Smooth muscle cell (in vitro differentiated cells): ENCODE measurements at regions not wholly inside any gene's neighbourhood (a gene's known extent, or its start where the extent isn't known, plus 50 kb on each side); places are given as distances from the start of the nearest gene placed in this dataset.
A peak's percentile ranks its signal among the peaks of the same experiment; 100 is the strongest.

ENCODE experiments used
- DNase-seq: peaks from one replicate; lab custom pipeline; 2025; ENCODE audit not compliant: unreplicated experiment; lab: John Stamatoyannopoulos, UW
- H2AFZ ChIP-seq: fragments of 200-600 bp; sonication (generic); 2 replicates; pipeline ENCODE4 v1.6.0; 2016; ENCODE audit warnings: antibody characterized with exemption, low read depth, mild to moderate bottlenecking
- H3F3A ChIP-seq: fragments of 200-600 bp; sonication (generic); 2 replicates; pipeline ENCODE4 v1.6.0; 2017; ENCODE audit warnings: antibody characterized with exemption, low read depth
- H3K27ac ChIP-seq: fragments of 200-600 bp; sonication (generic); 2 replicates; pipeline ENCODE4 v1.5.1; 2016; ENCODE audit warnings: low read depth, mild to moderate bottlenecking
- H3K27me3 ChIP-seq: fragments of 200-600 bp; sonication (generic); 2 replicates; pipeline ENCODE4 v1.6.1; 2016; ENCODE audit warnings: low read depth, mild to moderate bottlenecking
- H3K36me3 ChIP-seq: fragments of 200-600 bp; sonication (generic); 2 replicates; pipeline ENCODE4 v1.5.1; 2016; ENCODE audit warnings: low read depth
- H3K4me1 ChIP-seq: fragments of 200-600 bp; sonication (generic); 2 replicates; pipeline ENCODE4 v1.5.1; 2016; ENCODE audit warnings: low read depth
- H3K4me2 ChIP-seq: fragments of 200-600 bp; sonication (generic); 2 replicates; pipeline ENCODE4 v1.6.0; 2016; ENCODE audit warnings: mild to moderate bottlenecking
- H3K4me3 ChIP-seq: fragments of 200-600 bp; sonication (generic); 2 replicates; pipeline ENCODE4 v1.5.1; 2016; ENCODE audit warnings: mild to moderate bottlenecking
- H3K79me2 ChIP-seq: fragments of 200-600 bp; sonication (generic); 2 replicates; pipeline ENCODE4 v1.6.0; 2016; ENCODE audit warnings: low read depth, mild to moderate bottlenecking
- H3K9ac ChIP-seq: fragments of 200-600 bp; sonication (generic); 2 replicates; pipeline ENCODE4 v1.6.0; 2016; ENCODE audit warnings: low read depth
- H3K9me3 ChIP-seq: fragments of 200-600 bp; sonication (generic); replicated peaks from 2 replicates; pipeline ENCODE4 v1.5.1; 2016; ENCODE audit warnings: low read depth
- H4K20me1 ChIP-seq: fragments of 200-600 bp; sonication (generic); 2 replicates; pipeline ENCODE4 v1.6.0; 2016; ENCODE audit warnings: low read depth
- CTCF ChIP-seq: fragments of 200-600 bp; sonication (generic); IDR thresholded peaks from 2 replicates; pipeline ENCODE4 v1.5.1; 2017; ENCODE audit warnings: borderline replicate concordance, mild to moderate bottlenecking, antibody characterized with exemption; ENCODE audit not compliant: insufficient read depth, poor library complexity, severe bottlenecking
- WGBS: methylation state at CpG from one replicate; pipeline ENCODE4 v1.1.7; 2016; ENCODE audit warnings: low lambda C conversion rate; 5-methylcytosine and 5-hydroxymethylcytosine counted together

GRCh38 chr2:156697906-156698305 lies 261.7 kb downstream of the GPD2 start:
- Histone ChIP-seq H3K79me2 (no peaks in the 10 kb centered on the region), H3K4me2 (no peak overlapping the region)

GRCh38 chr2:156700681-156701080 lies 264.5 kb downstream of the GPD2 start:
- no peak for DNase-seq
- Histone ChIP-seq H3K4me1 (no peaks in the 10 kb centered on the region), H4K20me1 (no peaks in the 10 kb centered on the region), H3K9ac (no peak overlapping the region), H3K27me3 (peaks cover 6% of the 10 kb centered on the region), H3K4me3 (no peak overlapping the region), H2AFZ (no peak overlapping the region), H3K36me3 (no peaks in the 10 kb centered on the region), H3K27ac (no peak overlapping the region), H3K79me2 (no peaks in the 10 kb centered on the region), H3K9me3 (no peaks in the 10 kb centered on the region), H3K4me2 (no peak overlapping the region), H3F3A (no peaks in the 10 kb centered on the region)
- TF ChIP-seq CTCF, result no peak
- 80% methylated on average over 8 of the region's 8 CpGs for whole genome bisulfite sequencing

More at GRCh38 chr2:156697906-156698305, 261.7 kb downstream of the GPD2 start:
- H3F3A ChIP-seq, result no peaks in the 10 kb centered on the region
- DNase-seq, result no peak
- H3K27ac ChIP-seq, result no peak overlapping the region
- no peak for TF ChIP-seq CTCF
- H3K27me3 ChIP-seq, result no peaks in the 10 kb centered on the region
- no peaks in the 10 kb centered on the region for H4K20me1 ChIP-seq
- H3K9me3 ChIP-seq, result no peaks in the 10 kb centered on the region
- no peaks in the 10 kb centered on the region for H3K4me1 ChIP-seq
- 93% methylated on average over 4 of the region's 4 CpGs for WGBS
- no peaks in the 10 kb centered on the region for H3K36me3 ChIP-seq
- no peak overlapping the region for H2AFZ ChIP-seq
- H3K4me3 ChIP-seq, result no peak overlapping the region
- no peak overlapping the region for H3K9ac ChIP-seq

DNA sequence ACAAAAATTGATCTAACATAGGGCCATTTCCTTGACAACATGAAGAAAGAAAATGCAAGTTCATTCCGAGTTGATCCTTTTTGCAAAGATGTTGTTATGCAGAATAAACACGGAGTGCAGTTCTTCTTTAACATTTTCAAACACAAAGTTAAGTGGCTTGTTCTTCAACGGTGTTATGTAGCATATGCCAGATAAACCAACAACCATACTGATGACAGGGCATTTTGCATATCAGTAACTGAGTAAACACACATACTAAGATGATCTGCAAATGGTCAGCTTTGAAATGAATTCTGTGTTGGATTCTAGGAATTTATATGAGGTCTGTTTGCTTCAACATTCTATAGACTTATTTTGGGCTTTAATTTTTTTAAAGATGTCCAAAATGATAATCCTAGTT lies 266.4 kb downstream of the GPD2 start:
- H3K4me2 ChIP-seq, result peak overlapping the region; percentile 15
- H3K4me3 ChIP-seq, result no peak overlapping the region
- TF ChIP-seq CTCF, result no peak
- H3K27ac ChIP-seq, result no peak overlapping the region
- DNase-seq, result no peak
- no peaks in the 10 kb centered on the region for H4K20me1 ChIP-seq
- WGBS, result 19% methylated on average over 3 of the region's 3 CpGs
- no peaks in the 10 kb centered on the region for H3K36me3 ChIP-seq
- H2AFZ ChIP-seq, result no peak overlapping the region
- H3K27me3 ChIP-seq, result peaks cover 6% of the 10 kb centered on the region
- no peak overlapping the region for H3K9ac ChIP-seq
- H3F3A ChIP-seq, result no peaks in the 10 kb centered on the region
- no peaks in the 10 kb centered on the region for H3K9me3 ChIP-seq
- no peaks in the 10 kb centered on the region for H3K4me1 ChIP-seq
- no peaks in the 10 kb centered on the region for H3K79me2 ChIP-seq

- H4K20me1 ChIP-seq, result no peaks in the 10 kb centered on the region
- no peak overlapping the region for H2AFZ ChIP-seq
- DNase-seq, result no peak
- no peaks in the 10 kb centered on the region for H3K79me2 ChIP-seq
- H3K4me3 ChIP-seq, result no peak overlapping the region
- H3K4me1 ChIP-seq, result no peaks in the 10 kb centered on the region
- H3K27ac ChIP-seq, result no peak overlapping the region
- no peak overlapping the region for H3K9ac ChIP-seq
- peaks cover 6% of the 10 kb centered on the region for H3K27me3 ChIP-seq
- no peak for TF ChIP-seq CTCF
- H3K9me3 ChIP-seq, result no peaks in the 10 kb centered on the region
- 91% methylated on average over 6 of the region's 6 CpGs for WGBS
- no peak overlapping the region for H3K4me2 ChIP-seq
- H3F3A ChIP-seq, result no peaks in the 10 kb centered on the region
- no peaks in the 10 kb centered on the region for H3K36me3 ChIP-seq
These were observed 267.5 kb downstream of the GPD2 start for GRCh38 chr2:156703642-156704041.
